ENCODE measurements at regions not wholly inside any gene's neighbourhood (a gene's known extent, or its start where the extent isn't known, plus 50 kb on each side); places are given as distances from the start of the nearest gene placed in this dataset.
"Not testable (repeated sequence)": the region's sequence is repeated elsewhere in the genome, so short reads cannot be mapped to it uniquely, and the experiment has no call there.

- peaks cover 20% of the 10 kb centered on the region for H3K27me3 Mint-ChIP-seq
- H3K27ac Mint-ChIP-seq, result no peak overlapping the region
- H3K9me3 Mint-ChIP-seq, result no peaks in the 10 kb centered on the region
- no peaks in the 10 kb centered on the region for H3K36me3 Mint-ChIP-seq (ENCODE audit: low read depth)
- no peak overlapping the region for H3K4me3 Mint-ChIP-seq
- ATAC-seq (no peak), DNase-seq (no peak)
- peaks cover 9% of the 10 kb centered on the region for H3K4me1 Mint-ChIP-seq
Measured at GRCh38 chr13:44049081-44049945, 169.6 kb downstream of the LACC1 start.

GRCh38 chr13:44050450-44051063 lies 170.9 kb downstream of the LACC1 start:
- ATAC-seq (no peak), DNase-seq (no peak)
- Mint-ChIP-seq H3K27me3 (peaks cover 29% of the 10 kb centered on the region), H3K36me3 (ENCODE audit: low read depth) (no peaks in the 10 kb centered on the region), H3K4me3 (no peak overlapping the region), H3K9me3 (no peaks in the 10 kb centered on the region), H3K4me1 (peaks cover 12% of the 10 kb centered on the region), H3K27ac (no peak overlapping the region)

GRCh38 chr13:44051405-44051804 lies 171.7 kb downstream of the LACC1 start:
- H3K9me3 Mint-ChIP-seq, result no peaks in the 10 kb centered on the region
- H3K36me3 Mint-ChIP-seq (ENCODE audit: low read depth), result no peaks in the 10 kb centered on the region
- no peak overlapping the region for H3K27ac Mint-ChIP-seq
- no peak for ATAC-seq
- no peak for DNase-seq
- H3K27me3 Mint-ChIP-seq, result peaks cover 28% of the 10 kb centered on the region
- no peak overlapping the region for H3K4me3 Mint-ChIP-seq
- peaks cover 16% of the 10 kb centered on the region for H3K4me1 Mint-ChIP-seq

- no peak for DNase-seq
- H3K9me3 Mint-ChIP-seq, result no peaks in the 10 kb centered on the region
- H3K4me3 Mint-ChIP-seq, result no peak overlapping the region
- H3K36me3 Mint-ChIP-seq (ENCODE audit: low read depth), result no peaks in the 10 kb centered on the region
- ATAC-seq, result peak; percentile 94
- H3K4me1 Mint-ChIP-seq, result peaks cover 16% of the 10 kb centered on the region
- H3K27ac Mint-ChIP-seq, result peak overlapping the region; percentile 22
- peaks cover 30% of the 10 kb centered on the region for H3K27me3 Mint-ChIP-seq
Measured at GRCh38 chr13:44051918-44052675, 172.4 kb downstream of the LACC1 start.

GRCh38 chr13:44052780-44053184 lies 173.1 kb downstream of the LACC1 start:
- H3K27ac Mint-ChIP-seq, result peak overlapping the region; percentile 22
- no peak overlapping the region for H3K4me3 Mint-ChIP-seq
- H3K4me1 Mint-ChIP-seq, result peaks cover 16% of the 10 kb centered on the region
- no peaks in the 10 kb centered on the region for H3K36me3 Mint-ChIP-seq (ENCODE audit: low read depth)
- H3K9me3 Mint-ChIP-seq, result no peaks in the 10 kb centered on the region
- H3K27me3 Mint-ChIP-seq, result peaks cover 30% of the 10 kb centered on the region
- no peak for ATAC-seq
- no peak for DNase-seq

GRCh38 chr13:44053208-44053607 lies 173.5 kb downstream of the LACC1 start:
- ATAC-seq (no peak), DNase-seq (no peak)
- H3K9me3 Mint-ChIP-seq, result no peaks in the 10 kb centered on the region
- H3K36me3 Mint-ChIP-seq (ENCODE audit: low read depth), result no peaks in the 10 kb centered on the region
- H3K4me3 Mint-ChIP-seq, result no peak overlapping the region
- H3K27ac Mint-ChIP-seq, result no peak overlapping the region
- peaks cover 16% of the 10 kb centered on the region for H3K4me1 Mint-ChIP-seq
- H3K27me3 Mint-ChIP-seq, result peaks cover 35% of the 10 kb centered on the region

GRCh38 chr13:44054525-44054924 lies 174.8 kb downstream of the LACC1 start:
- H3K27ac Mint-ChIP-seq, result no peak overlapping the region
- peaks cover 16% of the 10 kb centered on the region for H3K4me1 Mint-ChIP-seq
- no peak for DNase-seq
- H3K4me3 Mint-ChIP-seq, result no peak overlapping the region
- H3K9me3 Mint-ChIP-seq, result no peaks in the 10 kb centered on the region
- ATAC-seq, result no peak
- peaks cover 35% of the 10 kb centered on the region for H3K27me3 Mint-ChIP-seq
- no peaks in the 10 kb centered on the region for H3K36me3 Mint-ChIP-seq (ENCODE audit: low read depth)

GRCh38 chr13:44055681-44056080 lies 176.0 kb downstream of the LACC1 start:
- H3K27me3 Mint-ChIP-seq, result peaks cover 40% of the 10 kb centered on the region
- ATAC-seq, result peak; percentile 53
- peaks cover 16% of the 10 kb centered on the region for H3K4me1 Mint-ChIP-seq
- DNase-seq; H3K9me3 Mint-ChIP-seq; H3K36me3 Mint-ChIP-seq (ENCODE audit: low read depth): not testable (repeated sequence)
- peak overlapping the region; percentile 16 for H3K4me3 Mint-ChIP-seq
- peak overlapping the region; percentile 53 for H3K27ac Mint-ChIP-seq

GRCh38 chr13:44058067-44058466 lies 178.4 kb downstream of the LACC1 start:
- Mint-ChIP-seq H3K9me3 (no peaks in the 10 kb centered on the region), H3K4me3 (no peak overlapping the region), H3K27ac (no peak overlapping the region), H3K27me3 (peaks cover 37% of the 10 kb centered on the region), H3K4me1 (peaks cover 8% of the 10 kb centered on the region), H3K36me3 (ENCODE audit: low read depth) (no peaks in the 10 kb centered on the region)
- DNase-seq, result no peak
- ATAC-seq, result no peak

GRCh38 chr13:44058624-44059215 lies 179.0 kb downstream of the LACC1 start:
- DNase-seq (no peak), ATAC-seq (no peak)
- Mint-ChIP-seq H3K9me3 (no peaks in the 10 kb centered on the region), H3K36me3 (ENCODE audit: low read depth) (no peaks in the 10 kb centered on the region), H3K4me1 (peaks cover 8% of the 10 kb centered on the region), H3K4me3 (no peak overlapping the region), H3K27ac (no peak overlapping the region), H3K27me3 (peaks cover 31% of the 10 kb centered on the region)

- Mint-ChIP-seq H3K27ac (no peak overlapping the region), H3K4me3 (no peak overlapping the region), H3K4me1 (no peaks in the 10 kb centered on the region), H3K9me3 (peaks cover 2% of the 10 kb centered on the region), H3K36me3 (ENCODE audit: low read depth) (no peaks in the 10 kb centered on the region), H3K27me3 (peaks cover 25% of the 10 kb centered on the region)
- no peak for ATAC-seq
- no peak for DNase-seq
Measured at GRCh38 chr13:44061876-44062275, 182.2 kb downstream of the LACC1 start.

GRCh38 chr13:44063467-44063866 lies 183.8 kb downstream of the LACC1 start:
- Mint-ChIP-seq H3K4me1 (peaks cover 3% of the 10 kb centered on the region), H3K27ac (no peak overlapping the region), H3K4me3 (no peak overlapping the region), H3K36me3 (ENCODE audit: low read depth) (no peaks in the 10 kb centered on the region), H3K9me3 (peaks cover 4% of the 10 kb centered on the region), H3K27me3 (peaks cover 22% of the 10 kb centered on the region)
- no peak for DNase-seq
- no peak for ATAC-seq

- ATAC-seq, result no peak
- peaks cover 4% of the 10 kb centered on the region for H3K9me3 Mint-ChIP-seq
- H3K4me1 Mint-ChIP-seq, result peaks cover 7% of the 10 kb centered on the region
- no peaks in the 10 kb centered on the region for H3K36me3 Mint-ChIP-seq (ENCODE audit: low read depth)
- no peak overlapping the region for H3K4me3 Mint-ChIP-seq
- peaks cover 23% of the 10 kb centered on the region for H3K27me3 Mint-ChIP-seq
- H3K27ac Mint-ChIP-seq, result no peak overlapping the region
- no peak for DNase-seq
Measured at GRCh38 chr13:44063881-44064280, 184.2 kb downstream of the LACC1 start.

GRCh38 chr13:44064357-44064756 lies 184.7 kb downstream of the LACC1 start:
- Mint-ChIP-seq H3K27me3 (peaks cover 23% of the 10 kb centered on the region), H3K4me1 (peaks cover 7% of the 10 kb centered on the region), H3K36me3 (ENCODE audit: low read depth) (no peaks in the 10 kb centered on the region), H3K27ac (no peak overlapping the region), H3K4me3 (no peak overlapping the region), H3K9me3 (peaks cover 4% of the 10 kb centered on the region)
- DNase-seq (no peak), ATAC-seq (no peak)

Measured in activated naive CD8-positive, alpha-beta T cell treated with anti-CD3 and anti-CD28 coated beads, Interleukin-2, amount 50 U/mL, for 24 hours (primary cell).